GM19324 (cell line): ENCODE measurements at regions not wholly inside any gene's neighbourhood (a gene's known extent, or its start where the extent isn't known, plus 50 kb on each side); places are given as distances from the start of the nearest gene placed in this dataset.
"Not testable (repeated sequence)": the region's sequence is repeated elsewhere in the genome, so short reads cannot be mapped to it uniquely, and the experiment has no call there.

Experiments
- ATAC-seq: cut with Tn5 transposase; IDR thresholded peaks from one replicate; pipeline ENCODE4 v1.9.1; 2021; ENCODE audit warnings: mild to moderate bottlenecking, moderate library complexity; ENCODE audit not compliant: unreplicated experiment, low FRiP score

DNA sequence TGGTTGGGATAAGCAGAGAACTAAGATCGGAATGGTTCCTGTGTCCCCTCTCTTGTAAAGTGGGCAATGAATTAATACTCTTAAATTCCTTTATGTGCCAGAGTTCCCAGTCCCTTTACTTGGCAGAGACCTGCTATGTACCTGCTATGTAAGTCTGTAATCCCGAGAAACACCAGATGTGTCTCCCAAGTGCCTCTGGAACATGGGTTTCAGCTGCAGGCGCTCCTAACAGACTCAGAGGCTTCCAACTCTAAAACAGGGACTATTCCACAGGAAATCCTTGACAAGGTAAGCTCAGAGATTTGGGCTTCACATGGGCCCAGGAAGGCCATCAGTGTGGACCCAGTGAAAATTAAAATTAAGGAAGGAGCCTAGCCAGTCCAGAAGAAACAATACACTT lies 117.7 kb upstream of the PLCL2 start:
- ATAC-seq = no peak

DNA sequence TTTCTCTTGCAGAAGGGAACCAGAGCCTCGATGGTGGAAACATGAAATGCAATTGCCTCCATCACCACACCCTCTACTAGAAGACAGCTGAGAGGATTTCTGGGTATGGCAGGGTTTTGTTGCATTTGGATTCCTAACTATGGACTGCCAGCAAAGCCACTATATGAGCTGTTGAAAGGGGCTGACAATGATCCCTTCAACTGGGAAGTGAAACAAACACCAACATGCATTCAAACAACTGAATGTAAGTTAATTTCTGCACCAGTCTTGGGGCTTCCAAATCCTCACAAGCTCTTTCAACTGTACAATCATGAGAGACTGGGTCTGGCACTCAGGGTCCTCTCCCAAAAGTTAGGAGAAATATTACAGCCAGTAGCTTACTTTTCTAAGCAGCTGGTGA lies 116.7 kb upstream of the PLCL2 start:
- no peak for ATAC-seq

DNA sequence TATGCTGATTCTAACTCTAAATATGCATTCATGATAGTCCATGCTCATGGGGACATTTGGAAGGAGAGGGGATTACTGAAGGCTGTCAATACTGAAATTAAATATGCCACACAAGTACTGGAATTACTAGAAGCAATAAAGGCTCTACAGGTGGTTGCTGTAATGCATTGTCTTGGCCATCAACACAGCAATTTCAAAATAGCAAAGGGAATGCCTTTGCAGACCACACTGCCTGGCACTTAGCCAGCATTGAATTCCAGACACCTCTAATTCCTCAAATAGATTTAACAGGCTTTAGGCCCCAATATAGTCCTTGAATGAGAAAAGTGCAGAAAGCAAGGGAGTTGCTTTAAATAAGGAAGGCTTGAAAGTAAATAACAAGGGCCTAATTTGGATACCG lies 115.8 kb upstream of the PLCL2 start:
- ATAC-seq = no peak

DNA sequence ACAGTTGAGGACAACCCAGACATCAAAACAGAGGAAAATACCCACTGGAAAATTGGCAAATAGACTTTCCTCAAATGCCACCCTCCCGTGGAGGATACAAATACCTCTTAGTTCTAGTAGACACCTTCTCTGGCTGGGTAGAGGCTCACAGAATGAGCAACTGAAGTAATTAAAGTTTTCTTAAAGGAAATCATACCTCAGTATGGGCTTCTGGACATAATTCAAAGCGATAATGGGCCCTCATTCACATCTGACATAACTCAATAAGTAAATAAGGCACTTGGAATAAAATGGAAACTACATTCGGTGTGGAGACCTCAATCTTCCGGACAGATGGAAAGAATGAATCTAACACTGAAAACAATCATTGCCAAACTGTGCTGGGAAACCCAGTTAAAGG lies 115.2 kb upstream of the PLCL2 start:
- no peak for ATAC-seq

DNA sequence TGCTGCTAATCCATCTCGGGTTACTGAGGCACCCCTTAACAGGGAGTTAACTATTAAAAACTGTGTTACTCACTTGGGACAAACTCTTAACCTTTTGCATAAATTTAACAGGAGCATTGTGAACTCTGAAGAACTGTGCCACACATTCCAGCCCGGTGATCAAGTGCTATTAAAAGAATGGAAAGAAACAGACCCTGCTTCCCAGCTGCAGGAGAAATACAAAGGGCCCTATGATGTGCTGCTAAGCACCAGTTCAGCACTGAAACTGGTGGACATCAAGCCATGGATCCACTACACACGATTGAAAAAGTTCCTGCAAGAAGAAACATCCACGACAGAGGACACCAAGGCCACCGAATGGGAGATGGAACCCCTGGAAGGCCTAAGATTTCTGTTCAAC lies 114.7 kb upstream of the PLCL2 start:
- no peak for ATAC-seq

DNA sequence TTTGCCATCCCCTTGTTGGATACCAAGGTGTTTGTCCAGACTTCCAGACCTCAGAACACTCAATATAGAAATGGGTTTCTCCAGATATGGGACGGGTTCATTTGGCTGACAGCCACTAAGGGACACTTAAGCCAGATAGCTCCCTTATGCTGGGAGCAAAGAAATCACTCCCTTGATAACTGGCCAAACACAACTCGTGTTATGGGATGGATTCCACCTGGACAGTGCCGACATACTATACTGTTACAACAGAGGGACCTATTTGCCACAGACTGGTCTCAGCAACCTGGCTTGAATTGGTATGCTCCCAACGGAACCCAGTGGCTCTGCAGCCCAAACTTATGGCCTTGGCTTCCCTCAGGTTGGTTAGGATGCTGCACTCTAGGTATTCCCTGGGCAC lies 114.0 kb upstream of the PLCL2 start:
- ATAC-seq = no peak

DNA sequence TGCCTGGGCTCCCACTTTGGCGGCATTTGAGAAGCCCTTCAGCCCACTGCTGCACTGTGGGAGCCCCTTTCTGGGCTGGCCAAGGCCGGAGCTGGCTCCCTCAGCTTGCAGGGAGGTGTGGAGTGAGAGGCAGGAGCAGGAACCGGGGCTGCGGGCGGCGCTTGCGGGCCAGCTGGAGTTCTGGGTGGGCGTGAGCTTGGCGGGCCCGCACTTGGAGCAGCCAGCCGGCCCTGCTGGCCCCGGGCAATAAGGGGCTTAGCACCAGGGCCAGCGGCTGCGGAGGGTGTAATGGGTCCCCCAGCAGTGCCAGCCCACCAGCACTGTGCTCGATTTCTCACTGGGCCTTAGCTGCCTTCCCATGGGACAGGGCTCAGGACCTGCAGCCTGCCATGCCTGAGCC lies 111.2 kb upstream of the PLCL2 start:
- ATAC-seq = not testable (repeated sequence)

DNA sequence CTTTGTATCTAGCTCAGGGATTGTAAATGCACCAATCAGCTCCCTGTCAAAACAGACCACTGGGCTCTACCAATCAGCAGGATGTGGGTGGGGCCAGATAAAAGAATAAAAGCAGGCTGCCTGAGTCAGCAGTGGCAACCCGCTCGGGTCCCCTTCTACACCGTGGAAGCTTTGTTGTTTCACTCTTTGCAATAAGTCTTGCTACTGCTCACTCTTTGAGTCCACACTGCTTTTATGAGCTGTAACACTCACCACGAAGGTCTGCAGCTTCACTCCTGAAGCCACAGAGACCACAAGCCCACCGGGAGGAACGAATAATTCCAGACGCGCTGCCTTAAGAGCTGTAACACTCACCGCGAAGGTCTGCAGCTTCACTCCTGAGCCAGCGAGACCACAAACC lies 110.2 kb upstream of the PLCL2 start:
- not testable (repeated sequence) for ATAC-seq

DNA sequence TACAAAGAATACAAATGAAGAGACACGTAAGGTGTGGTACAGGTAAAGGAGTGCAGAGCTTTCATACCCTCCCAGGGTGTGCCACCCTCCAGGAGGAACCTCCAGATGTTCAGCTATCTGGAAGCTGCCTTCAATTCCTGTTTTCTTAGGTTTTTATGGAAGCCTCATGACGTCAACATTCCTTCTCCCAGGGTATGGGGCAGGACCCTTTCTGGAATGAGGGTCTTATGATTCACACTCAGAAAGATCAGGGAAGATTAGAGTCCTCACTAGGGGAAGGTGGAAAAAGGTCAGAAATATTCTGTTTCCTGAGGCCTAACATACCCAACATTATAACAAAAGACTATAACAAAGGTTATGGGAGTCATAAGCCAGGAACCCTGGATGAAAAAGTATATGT lies 99.8 kb upstream of the PLCL2 start:
- ATAC-seq = no peak

DNA sequence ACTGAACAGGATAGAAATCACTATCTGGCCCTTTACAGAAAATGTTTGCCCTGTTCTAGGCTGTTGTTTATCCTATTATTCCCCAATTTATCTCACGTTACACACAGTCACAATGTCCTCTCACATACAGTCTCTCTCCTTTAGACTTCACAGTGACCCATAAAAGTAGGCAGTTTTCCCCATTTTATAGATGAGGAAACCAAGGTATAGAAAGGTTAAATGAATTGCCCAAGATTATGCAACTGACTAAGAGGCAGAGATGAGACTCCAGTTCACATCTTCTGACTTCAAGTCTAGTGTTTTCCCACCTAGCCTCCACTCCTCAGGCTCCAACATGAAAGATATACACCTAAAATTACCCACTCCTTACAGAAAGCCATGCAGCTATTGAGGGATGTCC lies 99.3 kb upstream of the PLCL2 start:
- no peak for ATAC-seq

DNA sequence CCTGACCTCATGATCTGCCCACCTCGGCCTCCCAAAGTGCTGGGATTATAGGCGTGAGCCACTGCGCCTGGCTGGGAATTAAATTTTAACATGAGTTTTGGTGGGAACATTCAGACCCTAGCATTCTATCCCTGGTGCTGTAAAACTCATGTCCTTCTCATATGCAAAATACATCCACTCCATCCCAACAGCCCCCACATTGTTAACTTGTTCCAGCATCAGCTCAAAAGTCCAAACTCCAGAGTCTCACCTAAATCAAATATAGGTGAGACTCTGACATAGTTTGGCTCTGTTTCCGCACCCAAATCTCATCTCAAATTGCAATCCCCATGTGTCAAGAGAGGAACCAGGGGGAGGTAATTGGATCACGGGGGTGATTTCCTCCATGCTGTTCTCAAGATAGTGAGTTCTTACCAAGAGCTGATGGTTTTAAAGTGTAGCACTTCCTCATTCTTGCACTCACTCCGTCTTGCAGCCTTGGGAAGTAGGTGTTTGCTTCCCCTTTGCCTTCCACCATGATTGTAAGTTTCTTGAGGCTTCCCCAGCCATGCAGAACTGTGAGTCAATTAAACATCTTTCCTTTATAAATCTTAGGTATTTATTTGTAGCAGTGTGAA lies 96.2 kb upstream of the PLCL2 start:
- ATAC-seq = no peak

DNA sequence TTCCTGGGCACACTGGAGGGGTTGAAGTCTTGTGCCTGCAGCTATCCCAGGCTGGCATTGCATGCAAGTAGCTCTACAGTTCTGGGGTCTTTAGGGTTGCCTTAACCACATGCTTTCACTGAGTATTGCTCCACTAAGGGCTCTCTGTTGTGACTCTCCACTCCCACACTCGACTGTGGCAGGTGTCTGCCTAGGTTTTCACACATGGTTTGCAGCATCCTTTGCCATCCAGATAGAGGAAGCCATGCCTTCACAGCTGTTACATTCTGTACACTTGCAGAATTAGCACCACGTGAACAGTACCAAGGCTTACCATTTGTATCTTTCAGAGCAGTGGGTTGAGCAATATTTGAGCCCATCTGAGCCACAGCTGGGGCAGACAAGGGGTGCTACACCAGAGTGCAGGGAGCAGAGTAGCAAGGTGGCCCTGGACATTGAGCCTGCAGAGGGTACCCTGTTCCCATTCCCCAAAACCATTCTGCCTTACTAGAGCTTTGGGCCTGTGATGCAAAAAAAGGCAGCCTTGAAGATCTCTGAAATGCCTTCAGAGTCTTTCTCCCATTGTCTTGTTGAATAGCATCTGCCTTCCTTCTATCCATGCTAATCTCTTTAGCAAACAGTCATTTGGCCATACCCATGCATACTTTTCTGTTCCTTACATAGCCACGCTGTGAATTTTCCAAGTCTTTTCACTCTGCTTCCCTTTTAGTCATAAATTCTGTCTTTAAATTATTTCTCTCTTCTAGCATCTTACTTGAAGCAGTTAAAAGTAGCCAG lies 95.2 kb upstream of the PLCL2 start:
- no peak for ATAC-seq

DNA sequence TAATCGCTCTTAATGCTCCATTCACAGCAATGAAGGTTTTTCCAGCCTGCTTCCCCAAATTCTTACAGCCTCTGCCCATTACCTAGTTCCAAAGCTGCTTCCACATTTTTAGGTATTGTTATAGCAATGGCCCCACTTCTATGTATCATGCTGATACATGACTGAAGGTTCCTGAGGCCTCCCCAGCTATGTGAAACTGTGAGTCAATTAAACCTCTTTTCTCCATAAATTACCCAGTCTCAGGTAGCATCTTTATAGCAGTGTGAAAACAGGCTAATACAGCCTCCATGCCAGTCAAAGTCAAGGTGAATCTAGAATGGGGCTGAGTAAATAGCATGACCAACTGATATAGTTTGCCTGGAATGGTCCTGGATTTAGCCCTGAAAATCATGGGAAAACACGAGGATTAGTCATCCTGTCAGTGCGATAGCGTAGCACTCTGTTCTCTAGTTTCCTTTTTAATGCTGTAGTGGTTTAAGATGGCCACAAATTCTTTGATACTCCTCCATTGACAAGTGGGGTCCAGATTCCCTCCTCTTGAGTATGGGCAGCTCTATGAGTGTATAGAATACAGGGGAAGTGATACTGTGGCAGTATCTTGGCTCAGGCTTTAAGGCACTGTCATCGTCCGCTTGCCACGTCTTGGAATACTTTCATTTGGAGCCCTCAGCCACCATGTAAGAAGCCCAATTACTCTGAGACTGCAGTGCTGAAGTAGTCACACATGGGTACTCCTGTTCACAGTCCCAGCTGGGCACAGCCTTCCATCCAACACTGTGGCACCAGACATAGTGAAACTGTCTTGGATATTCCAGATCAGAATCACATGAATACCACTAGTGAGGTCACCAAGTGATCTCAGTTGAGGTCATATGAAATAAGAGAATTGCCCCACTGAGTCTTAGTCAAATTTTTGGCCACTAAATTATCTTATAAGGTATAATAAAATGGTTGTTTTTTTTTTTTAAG lies 94.0 kb upstream of the PLCL2 start:
- no peak for ATAC-seq

DNA sequence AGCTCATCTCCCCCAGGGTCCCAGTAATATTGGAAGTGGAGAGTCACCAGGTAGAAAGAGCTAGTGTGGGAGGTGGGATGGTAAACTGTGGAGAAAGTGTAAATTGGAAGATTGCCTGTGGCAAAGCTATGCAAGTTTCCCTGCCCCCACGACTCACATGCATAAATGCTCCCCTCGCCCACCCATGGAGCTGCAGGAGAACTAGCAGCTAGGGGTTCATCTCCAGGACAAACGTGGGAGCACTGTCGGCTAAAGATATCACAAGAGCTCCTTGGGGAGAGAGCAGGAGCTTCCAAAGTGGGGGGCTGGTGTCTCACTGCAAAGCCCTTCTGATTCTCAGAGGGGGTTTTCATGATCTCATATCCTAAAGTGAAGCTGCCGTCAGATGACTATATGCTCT lies 91.4 kb upstream of the PLCL2 start:
- no peak for ATAC-seq

DNA sequence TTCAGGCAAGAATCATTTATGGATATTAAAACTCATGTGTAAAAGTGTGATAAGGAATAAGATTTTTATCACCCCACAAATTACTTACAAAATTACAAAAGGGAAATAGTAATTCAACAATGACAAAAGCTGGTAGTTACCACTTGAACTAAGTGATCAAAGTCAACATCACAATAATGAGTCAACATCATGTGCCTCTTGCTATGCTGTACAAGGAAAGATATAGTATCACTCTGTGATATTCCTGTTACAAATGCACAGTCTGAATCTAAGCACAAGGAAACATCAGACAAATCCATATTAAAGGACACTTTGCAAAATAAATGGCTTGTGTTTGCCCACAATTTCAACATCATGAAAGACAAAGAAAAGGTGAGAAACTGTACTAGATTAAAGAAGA lies 90.5 kb upstream of the PLCL2 start:
- no peak for ATAC-seq

DNA sequence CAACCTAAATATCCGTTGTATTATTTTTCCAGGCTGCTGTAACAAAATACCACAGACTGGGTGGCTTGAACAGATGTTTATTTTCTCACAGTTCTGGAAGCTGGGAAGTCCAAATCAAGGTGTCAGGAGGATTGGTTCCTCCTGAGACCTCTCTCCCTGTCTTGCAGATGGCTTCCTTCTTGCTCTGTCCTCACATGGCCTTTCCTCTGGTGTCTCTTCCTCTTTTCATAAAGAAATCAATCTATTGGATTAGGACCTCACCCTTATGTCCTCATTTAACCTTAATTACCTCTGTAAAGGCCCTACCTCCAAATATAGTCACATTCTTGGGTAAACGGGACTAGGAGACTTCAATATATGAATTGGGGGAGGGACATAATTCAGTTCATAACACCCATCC lies 89.2 kb upstream of the PLCL2 start:
- no peak for ATAC-seq

DNA sequence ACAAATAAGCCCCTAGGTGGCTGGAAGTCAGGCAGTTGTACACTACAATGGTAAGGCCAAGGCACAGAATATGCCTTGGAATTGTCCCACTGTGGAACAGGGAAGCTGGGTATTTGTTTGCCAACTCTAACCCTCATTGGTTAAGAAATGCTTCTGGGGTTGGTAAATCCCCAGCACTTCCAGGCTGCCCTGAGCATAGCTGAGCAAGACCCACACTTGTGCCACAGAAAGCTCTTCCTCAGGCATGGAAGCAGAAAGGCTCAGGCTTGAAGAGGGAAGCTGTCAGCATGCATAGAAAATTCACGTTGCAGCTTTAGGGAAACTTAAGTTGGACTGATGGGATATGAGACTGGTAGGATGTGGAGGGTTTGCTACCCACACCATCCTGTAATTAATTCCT lies 86.9 kb upstream of the PLCL2 start:
- no peak for ATAC-seq

DNA sequence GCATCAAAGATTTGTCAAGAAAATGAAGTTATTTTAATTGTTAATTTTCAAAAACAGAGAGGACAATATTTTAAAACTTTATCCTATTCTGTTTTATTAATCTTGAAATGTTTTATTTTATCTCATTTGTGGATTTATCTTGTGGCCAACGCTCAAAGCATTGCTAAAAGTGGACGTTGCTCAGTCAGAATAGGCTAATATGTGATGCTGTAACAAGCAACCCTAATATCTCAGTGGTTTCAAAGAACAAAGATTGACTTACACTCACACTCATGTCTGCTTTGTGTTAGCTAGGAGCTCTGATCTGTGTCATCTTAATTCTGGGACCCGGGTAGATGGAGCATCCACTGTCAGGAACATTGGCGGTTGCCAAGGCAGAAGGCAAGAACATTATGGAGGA lies 86.0 kb upstream of the PLCL2 start:
- ATAC-seq = no peak

DNA sequence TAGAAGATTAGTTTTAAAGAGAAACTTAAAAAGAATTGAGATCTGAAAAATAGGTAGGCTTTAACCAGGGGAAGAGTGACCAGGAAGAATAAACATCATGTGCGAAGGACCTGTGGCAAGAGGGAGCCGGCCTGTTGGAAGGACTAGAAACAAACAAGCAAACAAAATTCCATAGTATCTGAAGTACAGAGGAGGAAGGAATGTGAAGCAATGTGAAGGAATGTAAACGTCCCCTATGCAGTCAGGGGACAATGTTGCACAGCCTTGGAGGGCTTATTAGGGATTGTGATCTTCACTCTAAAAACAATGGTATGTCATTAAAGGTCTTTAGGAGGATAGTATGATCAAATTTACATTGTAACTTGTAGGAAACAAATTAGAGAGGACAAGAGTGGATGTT lies 84.4 kb upstream of the PLCL2 start:
- no peak for ATAC-seq

DNA sequence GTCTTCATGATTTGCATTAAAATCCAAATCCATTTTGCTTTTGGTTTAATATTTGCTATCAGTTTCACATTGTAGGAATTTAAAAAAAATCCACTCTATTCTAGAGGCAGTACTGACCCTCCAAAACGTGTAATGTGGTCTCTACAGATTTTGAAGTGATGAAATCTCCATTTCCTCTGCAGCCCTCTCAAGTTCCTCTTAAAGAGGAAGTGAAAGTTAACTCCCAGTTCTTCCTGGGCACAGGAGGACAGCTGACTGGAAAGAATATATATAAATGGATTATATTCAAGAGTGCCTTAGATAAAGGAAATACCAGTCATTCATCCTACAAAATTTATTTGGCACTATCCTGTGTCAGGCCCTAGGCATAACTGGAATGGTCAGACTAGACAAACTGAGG lies 83.5 kb upstream of the PLCL2 start:
- no peak for ATAC-seq

DNA sequence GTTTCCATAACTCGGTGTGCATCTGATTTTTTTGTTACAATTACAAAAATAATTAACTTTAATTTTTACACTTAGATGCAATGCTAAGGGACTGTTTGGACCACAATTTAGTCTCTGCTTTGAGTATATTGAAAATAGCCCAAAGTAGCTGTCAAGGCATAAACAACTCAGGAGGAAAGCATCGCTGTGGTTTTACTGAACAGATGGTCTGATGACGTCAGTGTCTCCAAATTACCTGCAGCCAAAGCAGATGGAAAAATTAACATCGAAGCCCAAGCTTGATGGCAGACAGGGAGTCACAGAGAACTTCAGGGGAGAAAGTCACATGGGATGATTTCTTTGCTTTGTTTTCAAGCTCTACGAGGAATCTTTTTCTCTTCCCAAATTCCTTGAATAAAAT lies 83.1 kb upstream of the PLCL2 start:
- no peak for ATAC-seq
